Left lung (tissue), 4 donors: ENCODE measurements at regions not wholly inside any gene's neighbourhood (a gene's known extent, or its start where the extent isn't known, plus 50 kb on each side); places are given as distances from the start of the nearest gene placed in this dataset.
"Not testable (repeated sequence)": the region's sequence is repeated elsewhere in the genome, so short reads cannot be mapped to it uniquely, and the experiment has no call there.

Experiments used
- ATAC-seq: fragments of 200-7000 bp; cut with Tn5 transposase; one replicate; pipeline ENCODE4 v1.9.1; 2020; ENCODE audit warnings: moderate library complexity
- DNase-seq, 4 donors: peaks; one replicate each; pipeline ENCODE4 v3.0.0-alpha.2; 2013 to 2020
- H3K27ac ChIP-seq, 2 donors: fragments of 200-600 bp; sonication (generic) in 1 of 2; one replicate each; pipeline versions ENCODE4 v1.5.0 to v1.8.0; 2020 to 2021
- H3K27me3 ChIP-seq, 2 donors: fragments of 200-600 bp; sonication (generic) in 1 of 2; one replicate each; pipeline versions ENCODE4 v1.5.0 to v1.8.0; 2020 to 2021
- H3K36me3 ChIP-seq, 2 donors: fragments of 200-600 bp; sonication (generic) in 1 of 2; one replicate each; pipeline versions ENCODE4 v1.5.0 to v1.8.0; 2020 to 2021
- H3K4me1 ChIP-seq, 2 donors: fragments of 200-600 bp; one replicate each; pipeline ENCODE4 v1.8.0; 2021
- H3K4me3 ChIP-seq, 2 donors: fragments of 200-600 bp; sonication (generic) in 1 of 2; one replicate each; pipeline versions ENCODE4 v1.5.0 to v1.8.0; 2020 to 2021; ENCODE audit warnings: mild to moderate bottlenecking in 1 of 2
- H3K9me3 ChIP-seq, 2 donors: fragments of 200-600 bp; sonication (generic) in 1 of 2; one replicate each; pipeline versions ENCODE4 v1.5.0 to v1.8.0; 2020 to 2021
- intact Hi-C, 2 donors: fragments of 100-400 bp; cut with DNase I; formaldehyde crosslinking; loops; one replicate each; pipeline versions ENCODE4 v1.11.2 to v1.14.2; 2022
- TF ChIP-seq, protein P1 (sequence below), 2 donors: fragments of 200-600 bp; sonication (generic) in 1 of 2; IDR thresholded peaks; one replicate each; pipeline versions ENCODE4 v1.5.0 to v1.8.0; 2021; ENCODE audit warnings: antibody characterized with exemption in 2 of 2
- donor health status: DM: no; HTN: yes; CAD: no.
- donor health status: DM: no; HTN: no; CAD: no.

DNA sequence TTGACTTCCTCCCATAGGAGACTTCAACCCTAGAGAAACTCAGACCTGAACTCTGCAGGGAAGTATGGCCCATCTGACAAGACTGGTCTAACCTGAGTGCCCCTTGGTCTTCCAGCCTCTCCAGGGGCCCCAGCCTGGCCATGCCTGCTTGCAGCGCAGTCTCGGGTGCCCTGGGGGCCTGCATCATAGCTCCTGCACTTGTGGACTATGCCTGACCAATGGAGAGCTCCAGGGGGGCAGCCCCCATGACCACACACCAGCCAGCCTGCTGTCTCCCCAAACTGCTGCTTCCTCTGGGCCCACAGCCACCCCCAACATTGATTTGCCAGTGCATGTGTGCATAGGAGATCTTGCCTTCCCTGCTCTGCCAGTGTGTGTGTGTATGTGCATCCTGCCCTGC, 608.6 kb upstream of the MARCKS start:
- no peaks in the 10 kb centered on the region for H3K36me3 ChIP-seq
- H3K27ac ChIP-seq: no peak overlapping the region
- intact Hi-C loops: no loop called here
- H3K4me1 ChIP-seq: no peaks in the 10 kb centered on the region
- peak in 1 of 4 donors; percentile 58 for DNase-seq
- TF ChIP-seq, protein P1, sequence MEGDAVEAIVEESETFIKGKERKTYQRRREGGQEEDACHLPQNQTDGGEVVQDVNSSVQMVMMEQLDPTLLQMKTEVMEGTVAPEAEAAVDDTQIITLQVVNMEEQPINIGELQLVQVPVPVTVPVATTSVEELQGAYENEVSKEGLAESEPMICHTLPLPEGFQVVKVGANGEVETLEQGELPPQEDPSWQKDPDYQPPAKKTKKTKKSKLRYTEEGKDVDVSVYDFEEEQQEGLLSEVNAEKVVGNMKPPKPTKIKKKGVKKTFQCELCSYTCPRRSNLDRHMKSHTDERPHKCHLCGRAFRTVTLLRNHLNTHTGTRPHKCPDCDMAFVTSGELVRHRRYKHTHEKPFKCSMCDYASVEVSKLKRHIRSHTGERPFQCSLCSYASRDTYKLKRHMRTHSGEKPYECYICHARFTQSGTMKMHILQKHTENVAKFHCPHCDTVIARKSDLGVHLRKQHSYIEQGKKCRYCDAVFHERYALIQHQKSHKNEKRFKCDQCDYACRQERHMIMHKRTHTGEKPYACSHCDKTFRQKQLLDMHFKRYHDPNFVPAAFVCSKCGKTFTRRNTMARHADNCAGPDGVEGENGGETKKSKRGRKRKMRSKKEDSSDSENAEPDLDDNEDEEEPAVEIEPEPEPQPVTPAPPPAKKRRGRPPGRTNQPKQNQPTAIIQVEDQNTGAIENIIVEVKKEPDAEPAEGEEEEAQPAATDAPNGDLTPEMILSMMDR (IDR thresholded peaks at IDR 0.05): no peak
- no peak for ATAC-seq
- no peaks in the 10 kb centered on the region for H3K27me3 ChIP-seq
- H3K9me3 ChIP-seq: no peaks in the 10 kb centered on the region
- H3K4me3 ChIP-seq: no peak overlapping the region

DNA sequence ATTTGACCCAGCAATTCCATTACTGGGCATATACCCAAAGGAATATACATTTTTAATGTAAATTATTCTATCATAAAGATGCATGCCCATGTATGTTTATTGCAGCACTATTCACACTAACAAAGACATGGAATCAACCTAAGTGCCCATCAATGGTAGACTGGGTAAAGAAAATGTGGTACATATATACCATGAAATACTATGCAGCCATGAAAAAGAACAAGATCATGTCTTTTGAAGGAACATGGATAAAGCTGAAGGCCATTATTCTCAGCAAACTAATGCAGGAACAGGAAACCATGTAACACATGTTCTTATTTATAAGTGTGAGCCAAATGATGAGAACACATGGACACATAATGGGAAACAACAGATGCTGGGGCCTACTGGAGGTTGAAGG, 603.0 kb upstream of the MARCKS start:
- H3K9me3 ChIP-seq, H3K27me3 ChIP-seq, intact Hi-C loops, H3K4me1 ChIP-seq, H3K36me3 ChIP-seq, H3K4me3 ChIP-seq, ATAC-seq, H3K27ac ChIP-seq, DNase-seq: not testable (repeated sequence)

DNA sequence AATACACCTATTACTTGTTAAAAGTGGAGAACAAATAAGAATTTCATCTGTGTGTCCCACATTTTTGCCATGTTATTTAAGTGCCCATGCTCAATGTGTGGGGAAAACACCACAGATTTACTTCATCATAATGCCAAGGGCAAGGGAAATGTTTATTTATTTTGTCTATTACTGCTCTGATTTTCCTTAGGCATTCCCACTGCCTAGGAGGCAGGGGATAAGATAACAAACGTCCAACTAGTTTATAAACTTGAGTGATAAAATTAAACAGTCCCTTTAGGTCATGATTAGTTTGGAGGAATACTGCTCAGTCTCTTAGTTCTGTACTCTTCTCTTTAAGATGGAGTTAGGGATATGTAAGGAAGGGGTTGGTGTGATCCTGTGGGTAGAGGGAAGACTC, 598.4 kb upstream of the MARCKS start:
- intact Hi-C loops: no loop called here
- TF ChIP-seq, protein P1 (IDR thresholded peaks at IDR 0.05): no peak
- Histone ChIP-seq H3K27ac (no peak overlapping the region), H3K4me1 (no peaks in the 10 kb centered on the region), H3K9me3 (peaks cover 0 to 15% of the 10 kb centered on the region in 2 donors), H3K4me3 (no peak overlapping the region), H3K36me3 (no peaks in the 10 kb centered on the region), H3K27me3 (no peaks in the 10 kb centered on the region)
- DNase-seq (no peak), ATAC-seq (no peak)

DNA sequence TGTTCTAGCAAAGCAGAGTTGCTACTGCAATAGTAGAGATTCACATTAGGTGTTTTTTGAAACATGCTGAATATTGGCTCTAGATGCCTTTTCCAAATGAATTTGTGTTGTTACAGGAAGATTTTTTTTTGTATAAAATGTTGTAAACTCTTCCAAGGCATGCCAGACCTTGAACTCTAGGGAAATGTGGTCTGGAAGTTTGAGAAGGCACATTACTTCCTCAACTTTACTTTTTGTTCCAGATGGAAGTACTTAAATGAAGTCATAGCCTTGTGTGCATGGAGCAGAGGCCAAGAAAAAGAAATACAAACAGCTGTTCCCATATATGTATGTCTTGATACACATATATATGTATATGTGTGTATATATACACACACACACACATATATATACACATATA, 585.7 kb upstream of the MARCKS start:
- H3K36me3 ChIP-seq: no peaks in the 10 kb centered on the region
- TF ChIP-seq, protein P1 (IDR thresholded peaks at IDR 0.05): no peak
- no peak for ATAC-seq
- DNase-seq: no peak
- H3K4me3 ChIP-seq: no peak overlapping the region
- peaks cover 0 to 39% of the 10 kb centered on the region in 2 donors for H3K9me3 ChIP-seq
- H3K27ac ChIP-seq: no peak overlapping the region
- no peaks in the 10 kb centered on the region for H3K27me3 ChIP-seq
- H3K4me1 ChIP-seq: no peaks in the 10 kb centered on the region
- intact Hi-C loops: no loop called here

DNA sequence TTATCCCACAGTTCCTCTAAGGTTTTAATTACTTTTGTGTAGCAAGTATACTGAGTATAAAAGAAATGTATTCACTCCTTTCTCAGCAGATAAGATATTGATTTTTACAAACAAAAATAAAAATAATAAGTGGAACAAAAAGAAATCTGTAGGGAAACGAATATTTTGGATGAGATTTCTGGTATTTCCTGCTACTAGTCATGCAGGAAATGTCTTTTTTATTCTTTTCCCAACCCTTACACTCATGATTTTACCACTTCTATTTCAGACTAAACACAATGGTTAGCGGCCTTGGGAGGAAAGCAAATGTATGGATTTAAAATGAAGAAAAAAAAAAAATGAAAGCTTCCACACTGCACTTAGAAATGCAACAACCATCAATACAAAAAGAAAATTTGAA, 580.5 kb upstream of the MARCKS start:
- TF ChIP-seq, protein P1 (IDR thresholded peaks at IDR 0.05): no peak
- H3K27me3 ChIP-seq: no peaks in the 10 kb centered on the region
- ATAC-seq: no peak
- H3K4me3 ChIP-seq: no peak overlapping the region
- intact Hi-C loops: no loop called here
- DNase-seq: no peak
- H3K27ac ChIP-seq: no peak overlapping the region
- no peaks in the 10 kb centered on the region for H3K36me3 ChIP-seq
- no peaks in the 10 kb centered on the region for H3K9me3 ChIP-seq
- H3K4me1 ChIP-seq: no peaks in the 10 kb centered on the region

DNA sequence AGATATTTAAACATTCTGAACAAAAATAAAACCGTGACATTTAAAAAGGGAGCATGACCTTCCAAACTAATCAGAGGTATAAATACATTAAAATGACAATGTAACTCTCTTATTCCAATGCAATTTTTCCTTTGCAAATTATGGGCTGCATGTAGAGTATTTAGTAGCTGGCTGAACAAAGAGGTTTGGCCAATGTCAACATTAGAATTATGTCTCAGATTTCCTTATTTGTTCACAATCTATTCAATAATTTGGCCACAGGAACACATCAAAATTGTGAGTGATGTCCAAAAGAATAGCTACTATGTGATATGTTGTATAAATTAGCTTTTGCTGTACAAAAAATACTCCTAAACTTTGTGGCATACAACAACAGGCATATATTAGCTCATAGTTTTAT, 580.0 kb upstream of the MARCKS start:
- DNase-seq (no peak), ATAC-seq (no peak)
- H3K4me3 ChIP-seq: no peak overlapping the region
- TF ChIP-seq, protein P1 (IDR thresholded peaks at IDR 0.05): no peak
- H3K36me3 ChIP-seq: no peaks in the 10 kb centered on the region
- no peak overlapping the region for H3K27ac ChIP-seq
- intact Hi-C loops: no loop called here
- H3K27me3 ChIP-seq: no peaks in the 10 kb centered on the region
- no peaks in the 10 kb centered on the region for H3K9me3 ChIP-seq
- H3K4me1 ChIP-seq: no peaks in the 10 kb centered on the region
